ENCODE measurements at regions not wholly inside any gene's neighbourhood (a gene's known extent, or its start where the extent isn't known, plus 50 kb on each side); places are given as distances from the start of the nearest gene placed in this dataset.

DNA sequence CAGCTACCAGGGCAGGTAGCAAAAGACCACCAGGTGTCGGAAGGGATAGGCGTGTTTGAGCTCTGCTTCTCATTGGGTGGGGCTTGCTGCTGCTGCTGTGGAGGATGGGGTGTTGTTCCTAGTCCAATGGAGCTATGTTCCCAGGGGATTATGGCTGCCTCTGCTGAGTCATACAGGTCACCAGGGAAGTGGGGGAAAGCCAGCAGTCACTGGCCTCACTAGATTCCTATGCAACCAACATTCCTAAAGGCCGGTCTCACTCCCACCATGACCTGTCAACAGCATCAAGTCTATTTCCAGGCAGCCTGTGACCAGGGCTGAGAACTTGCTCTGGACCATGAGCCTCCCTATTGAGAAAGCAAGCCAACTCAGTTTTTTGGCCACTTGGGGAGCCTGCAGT is 1160.8 kb downstream of the REEP3 start:
- TF ChIP-seq SUZ12 (IDR thresholded peaks at IDR 0.05; ENCODE audit: extremely low read depth, insufficient read depth, insufficient read length) (no peak), ZNF274 (IDR thresholded peaks at IDR 0.05; ENCODE audit: low read depth, low read length) (no peak)

Measured in NT2/D1 (cell line).